ENCODE measurements at regions not wholly inside any gene's neighbourhood (a gene's known extent, or its start where the extent isn't known, plus 50 kb on each side); places are given as distances from the start of the nearest gene placed in this dataset.

- DNase-seq (ENCODE audit: low read depth, low spot score) = no peak
- TF ChIP-seq, protein P1, sequence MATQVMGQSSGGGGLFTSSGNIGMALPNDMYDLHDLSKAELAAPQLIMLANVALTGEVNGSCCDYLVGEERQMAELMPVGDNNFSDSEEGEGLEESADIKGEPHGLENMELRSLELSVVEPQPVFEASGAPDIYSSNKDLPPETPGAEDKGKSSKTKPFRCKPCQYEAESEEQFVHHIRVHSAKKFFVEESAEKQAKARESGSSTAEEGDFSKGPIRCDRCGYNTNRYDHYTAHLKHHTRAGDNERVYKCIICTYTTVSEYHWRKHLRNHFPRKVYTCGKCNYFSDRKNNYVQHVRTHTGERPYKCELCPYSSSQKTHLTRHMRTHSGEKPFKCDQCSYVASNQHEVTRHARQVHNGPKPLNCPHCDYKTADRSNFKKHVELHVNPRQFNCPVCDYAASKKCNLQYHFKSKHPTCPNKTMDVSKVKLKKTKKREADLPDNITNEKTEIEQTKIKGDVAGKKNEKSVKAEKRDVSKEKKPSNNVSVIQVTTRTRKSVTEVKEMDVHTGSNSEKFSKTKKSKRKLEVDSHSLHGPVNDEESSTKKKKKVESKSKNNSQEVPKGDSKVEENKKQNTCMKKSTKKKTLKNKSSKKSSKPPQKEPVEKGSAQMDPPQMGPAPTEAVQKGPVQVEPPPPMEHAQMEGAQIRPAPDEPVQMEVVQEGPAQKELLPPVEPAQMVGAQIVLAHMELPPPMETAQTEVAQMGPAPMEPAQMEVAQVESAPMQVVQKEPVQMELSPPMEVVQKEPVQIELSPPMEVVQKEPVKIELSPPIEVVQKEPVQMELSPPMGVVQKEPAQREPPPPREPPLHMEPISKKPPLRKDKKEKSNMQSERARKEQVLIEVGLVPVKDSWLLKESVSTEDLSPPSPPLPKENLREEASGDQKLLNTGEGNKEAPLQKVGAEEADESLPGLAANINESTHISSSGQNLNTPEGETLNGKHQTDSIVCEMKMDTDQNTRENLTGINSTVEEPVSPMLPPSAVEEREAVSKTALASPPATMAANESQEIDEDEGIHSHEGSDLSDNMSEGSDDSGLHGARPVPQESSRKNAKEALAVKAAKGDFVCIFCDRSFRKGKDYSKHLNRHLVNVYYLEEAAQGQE (IDR thresholded peaks at IDR 0.05; ENCODE audit: insufficient read depth in 1 of 2, low read depth in 2 of 2, low read length in 1 of 2) = no peak
- TF ChIP-seq SIN3A (IDR thresholded peaks at IDR 0.05; ENCODE audit: borderline replicate concordance, insufficient read depth, low read depth, low read length) (no peak), TCF7L2 (IDR thresholded peaks at IDR 0.05; ENCODE audit: low read depth, low read length) (no peak), POLR2AphosphoS5 (IDR thresholded peaks at IDR 0.05; ENCODE audit: low read depth, low read length) (no peak)
- TF ChIP-seq, protein P2, sequence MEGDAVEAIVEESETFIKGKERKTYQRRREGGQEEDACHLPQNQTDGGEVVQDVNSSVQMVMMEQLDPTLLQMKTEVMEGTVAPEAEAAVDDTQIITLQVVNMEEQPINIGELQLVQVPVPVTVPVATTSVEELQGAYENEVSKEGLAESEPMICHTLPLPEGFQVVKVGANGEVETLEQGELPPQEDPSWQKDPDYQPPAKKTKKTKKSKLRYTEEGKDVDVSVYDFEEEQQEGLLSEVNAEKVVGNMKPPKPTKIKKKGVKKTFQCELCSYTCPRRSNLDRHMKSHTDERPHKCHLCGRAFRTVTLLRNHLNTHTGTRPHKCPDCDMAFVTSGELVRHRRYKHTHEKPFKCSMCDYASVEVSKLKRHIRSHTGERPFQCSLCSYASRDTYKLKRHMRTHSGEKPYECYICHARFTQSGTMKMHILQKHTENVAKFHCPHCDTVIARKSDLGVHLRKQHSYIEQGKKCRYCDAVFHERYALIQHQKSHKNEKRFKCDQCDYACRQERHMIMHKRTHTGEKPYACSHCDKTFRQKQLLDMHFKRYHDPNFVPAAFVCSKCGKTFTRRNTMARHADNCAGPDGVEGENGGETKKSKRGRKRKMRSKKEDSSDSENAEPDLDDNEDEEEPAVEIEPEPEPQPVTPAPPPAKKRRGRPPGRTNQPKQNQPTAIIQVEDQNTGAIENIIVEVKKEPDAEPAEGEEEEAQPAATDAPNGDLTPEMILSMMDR (IDR thresholded peaks at IDR 0.05) = no peak
- no peak overlapping the region for H3K4me3 ChIP-seq (ENCODE audit: low read depth in 2 of 2, low read length in 2 of 2)
- CTCF ChIA-PET = interaction anchor here (0.6 kb wide), 1 partner anchor 12 kb away, joined by 3 read pairs; no protein-coding TSS in a partner anchor
- POLR2A ChIA-PET = no interaction called here
- H3K27ac ChIP-seq (ENCODE audit: low read length) = no peak overlapping the region
- no peak for ATAC-seq
- no peaks in the 10 kb centered on the region for H3K4me1 ChIP-seq (ENCODE audit: control insufficient read depth, insufficient read depth, low read length)
- H3K36me3 ChIP-seq (ENCODE audit: control insufficient read depth, insufficient read depth, low read length) = no peaks in the 10 kb centered on the region
- intact Hi-C loops (cut with micrococcal nuclease; ENCODE audit: unreplicated experiment) (no loop called here), in situ Hi-C loops (cut with HindIII; ENCODE audit: low pct_unique_long_range_greater_than_20kb, low sequenced_read_pairs) (no loop called here)
- H3K9me3 ChIP-seq (ENCODE audit: control insufficient read depth, insufficient read depth, low read depth, low read length) = no peaks in the 10 kb centered on the region
- no peaks in the 10 kb centered on the region for H3K27me3 ChIP-seq (ENCODE audit: control insufficient read depth, insufficient read depth, low read length)
- no TSS peak for BruUV-seq (replicated peaks)
Observed at GRCh38 chr16:60642956-60643355, 1393.3 kb downstream of the CDH8 start.

GRCh38 chr16:60641067-60641665 lies 1395.1 kb downstream of the CDH8 start:
- ChIA-PET POLR2A (no interaction called here), CTCF (no interaction called here)
- Histone ChIP-seq H3K27ac (ENCODE audit: low read length) (no peak overlapping the region), H3K36me3 (ENCODE audit: control insufficient read depth, insufficient read depth, low read length) (no peaks in the 10 kb centered on the region), H3K4me3 (ENCODE audit: low read depth in 2 of 2, low read length in 2 of 2) (no peak overlapping the region), H3K4me1 (ENCODE audit: control insufficient read depth, insufficient read depth, low read length) (no peaks in the 10 kb centered on the region), H3K27me3 (ENCODE audit: control insufficient read depth, insufficient read depth, low read length) (no peaks in the 10 kb centered on the region), H3K9me3 (ENCODE audit: control insufficient read depth, insufficient read depth, low read depth, low read length) (no peaks in the 10 kb centered on the region)
- intact Hi-C loops (cut with micrococcal nuclease; ENCODE audit: unreplicated experiment) (no loop called here), in situ Hi-C loops (cut with HindIII; ENCODE audit: low pct_unique_long_range_greater_than_20kb, low sequenced_read_pairs) (no loop called here)
- TF ChIP-seq, protein P1 (IDR thresholded peaks at IDR 0.05; ENCODE audit: insufficient read depth in 1 of 2, low read depth in 2 of 2, low read length in 1 of 2) = no peak
- TF ChIP-seq, protein P2 (IDR thresholded peaks at IDR 0.05) = no peak
- TF ChIP-seq SIN3A (IDR thresholded peaks at IDR 0.05; ENCODE audit: borderline replicate concordance, insufficient read depth, low read depth, low read length) (no peak), POLR2AphosphoS5 (IDR thresholded peaks at IDR 0.05; ENCODE audit: low read depth, low read length) (no peak), TCF7L2 (IDR thresholded peaks at IDR 0.05; ENCODE audit: low read depth, low read length) (no peak)
- BruUV-seq (replicated peaks) = no TSS peak
- ATAC-seq (no peak), DNase-seq (ENCODE audit: low read depth, low spot score) (no peak)

Data from Panc1 (cell line).